Lung (tissue), 11 donors: ENCODE measurements at regions not wholly inside any gene's neighbourhood (a gene's known extent, or its start where the extent isn't known, plus 50 kb on each side); places are given as distances from the start of the nearest gene placed in this dataset.

Experiments
- ATAC-seq: fragments of 200-7000 bp; cut with Tn5 transposase; one replicate; pipeline ENCODE4 v1.9.1; 2020; ENCODE audit warnings: moderate number of reproducible peaks; ENCODE audit not compliant: insufficient read depth, low FRiP score
- DNase-seq, 3 donors: peaks; one replicate each; pipeline ENCODE4 v3.0.0-alpha.2; 2013 to 2017
- H3K27ac ChIP-seq, 2 donors: one replicate each; pipeline ENCODE4 v1.5.1; 2013; ENCODE audit warnings: mild to moderate bottlenecking in 2 of 2, moderate library complexity in 2 of 2, control low read depth in 1 of 2, inconsistent platforms in 1 of 2, low read depth in 1 of 2, low read length in 1 of 2
- H3K27me3 ChIP-seq, 3 donors: one replicate each; pipeline ENCODE4 v1.5.1; 2013; ENCODE audit warnings: low read length in 2 of 3; ENCODE audit not compliant: control insufficient read depth in 3 of 3, insufficient read depth in 3 of 3
- H3K36me3 ChIP-seq, 4 donors: one replicate each; pipeline ENCODE4 v1.5.1; 2013; ENCODE audit warnings: low read length in 4 of 4, mild to moderate bottlenecking in 1 of 4, moderate library complexity in 1 of 4; ENCODE audit not compliant: control insufficient read depth in 4 of 4, insufficient read depth in 4 of 4
- H3K4me1 ChIP-seq, 5 donors: one replicate each; pipeline ENCODE4 v1.5.1; 2013; ENCODE audit warnings: low read length in 5 of 5, mild to moderate bottlenecking in 2 of 5, moderate library complexity in 1 of 5; ENCODE audit not compliant: control insufficient read depth in 5 of 5, insufficient read depth in 5 of 5
- H3K4me3 ChIP-seq: one replicate; pipeline ENCODE4 v1.5.1; 2013; ENCODE audit warnings: mild to moderate bottlenecking, control low read depth, moderate library complexity
- H3K9ac ChIP-seq, 2 donors: one replicate each; pipeline ENCODE4 v1.5.1; 2013; ENCODE audit warnings: low read length in 2 of 2, control low read depth in 1 of 2; ENCODE audit not compliant: insufficient read depth in 1 of 2
- H3K9me3 ChIP-seq, 4 donors: one replicate each; pipeline ENCODE4 v1.5.1; 2013; ENCODE audit warnings: low read length in 3 of 4, mild to moderate bottlenecking in 1 of 4, moderate library complexity in 1 of 4; ENCODE audit not compliant: control insufficient read depth in 4 of 4, insufficient read depth in 3 of 4
- CTCF ChIP-seq: IDR thresholded peaks from 2 replicates; pipeline ENCODE4 v1.5.1; 2012; ENCODE audit warnings: mild to moderate bottlenecking; ENCODE audit errors: control extremely low read depth, extremely low read depth
- WGBS, 2 donors: extraction: QIAGEN DNeasy Blood & Tissue Kit; methylation state at CpG; one replicate each; pipeline ENCODE4 v1.1.7; 2013; 5-methylcytosine and 5-hydroxymethylcytosine counted together
- donor health status: control.
- donor health status: control.
- donor health status: Bipolar disorder and iron deficiency.
- donor health status: healthy.
- donor health status: DM: yes; HTN: yes; CAD: no.

- no peaks in the 10 kb centered on the region for H3K36me3 ChIP-seq
- no peak for DNase-seq
- TF ChIP-seq CTCF: no peak
Observed at GRCh38 chr9:28234133-28234893, 661.0 kb upstream of the C9orf72 start.

GRCh38 chr9:28234894-28235277 lies 661.6 kb upstream of the C9orf72 start:
- WGBS, 2 donors: 52 to 72% methylated on average over 1 of the region's 1 CpG
- peaks cover 0 to 4% (median 0%) of the 10 kb centered on the region in 4 donors for H3K9me3 ChIP-seq
- no peak for TF ChIP-seq CTCF

More at GRCh38 chr9:28234133-28234893, 661.0 kb upstream of the C9orf72 start:
- no peak overlapping the region for H3K27ac ChIP-seq
- peaks cover 0 to 4% (median 0%) of the 10 kb centered on the region in 4 donors for H3K9me3 ChIP-seq
- H3K9ac ChIP-seq: no peak overlapping the region
- no peak overlapping the region for H3K4me3 ChIP-seq
- WGBS, 2 donors: 74 to 80% methylated on average over 6 of the region's 6 CpGs
- no peak for ATAC-seq
- H3K27me3 ChIP-seq: no peaks in the 10 kb centered on the region
- H3K4me1 ChIP-seq: no peaks in the 10 kb centered on the region

GRCh38 chr9:28249424-28249823 lies 676.1 kb upstream of the C9orf72 start:
- Histone ChIP-seq H3K27me3 (no peaks in the 10 kb centered on the region), H3K4me3 (no peak overlapping the region), H3K9me3 (no peaks in the 10 kb centered on the region), H3K9ac (no peak overlapping the region), H3K4me1 (peaks cover 0 to 9% (median 0%) of the 10 kb centered on the region in 5 donors), H3K36me3 (no peaks in the 10 kb centered on the region), H3K27ac (no peak overlapping the region)
- no peak for TF ChIP-seq CTCF
- WGBS, 2 donors: 58 to 67% methylated on average over 2 of the region's 2 CpGs
- ATAC-seq: no peak
- peak in 1 of 3 donors; percentile 9 for DNase-seq

More at GRCh38 chr9:28234894-28235277, 661.6 kb upstream of the C9orf72 start:
- Histone ChIP-seq H3K36me3 (no peaks in the 10 kb centered on the region), H3K9ac (no peak overlapping the region), H3K27ac (no peak overlapping the region), H3K4me3 (no peak overlapping the region), H3K4me1 (no peaks in the 10 kb centered on the region), H3K27me3 (no peaks in the 10 kb centered on the region)
- DNase-seq: no peak
- no peak for ATAC-seq
